GM23248 (cell line): ENCODE measurements at regions not wholly inside any gene's neighbourhood (a gene's known extent, or its start where the extent isn't known, plus 50 kb on each side); places are given as distances from the start of the nearest gene placed in this dataset.

Source experiments
- EZH2 ChIP-seq: fragments of 200-600 bp; sonication (generic); IDR thresholded peaks from 2 replicates; pipeline ENCODE4 v1.6.1; 2018; ENCODE audit warnings: antibody characterized with exemption, mild to moderate bottlenecking; ENCODE audit not compliant: insufficient read depth, poor library complexity, severe bottlenecking
- EZH2phosphoT487 ChIP-seq: fragments of 200-600 bp; sonication (generic); IDR thresholded peaks from 2 replicates; pipeline ENCODE4 v1.6.1; 2018; ENCODE audit warnings: antibody characterized with exemption, moderate library complexity, mild to moderate bottlenecking, low read depth; ENCODE audit not compliant: insufficient read depth

- TF ChIP-seq EZH2phosphoT487 (no peak), EZH2 (no peak)
These were observed 308.5 kb downstream of the MAN2A1 start for GRCh38 chr5:109998208-109998607.
